ENCODE measurements at regions not wholly inside any gene's neighbourhood (a gene's known extent, or its start where the extent isn't known, plus 50 kb on each side); places are given as distances from the start of the nearest gene placed in this dataset.

DNA sequence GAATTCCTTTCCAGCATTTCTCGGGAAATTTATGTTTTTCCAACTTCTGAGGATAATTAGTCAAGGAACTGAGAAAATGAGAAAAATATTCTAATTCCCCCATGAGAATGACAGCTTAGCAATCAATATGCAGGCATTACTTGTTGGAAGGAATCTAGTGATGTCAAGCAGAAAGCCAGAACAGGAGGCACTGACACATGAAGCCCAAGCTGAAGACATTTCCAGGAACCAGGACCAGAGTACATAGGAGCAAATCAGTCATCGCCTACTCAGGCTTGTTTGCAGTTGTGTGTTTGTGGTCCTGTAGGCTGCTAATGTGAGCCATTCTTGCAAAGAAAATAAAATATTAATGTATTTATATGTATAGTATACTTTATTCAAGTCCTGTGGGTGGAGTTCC lies 89.7 kb downstream of the SALL1 start:
- TF ChIP-seq, protein P1, sequence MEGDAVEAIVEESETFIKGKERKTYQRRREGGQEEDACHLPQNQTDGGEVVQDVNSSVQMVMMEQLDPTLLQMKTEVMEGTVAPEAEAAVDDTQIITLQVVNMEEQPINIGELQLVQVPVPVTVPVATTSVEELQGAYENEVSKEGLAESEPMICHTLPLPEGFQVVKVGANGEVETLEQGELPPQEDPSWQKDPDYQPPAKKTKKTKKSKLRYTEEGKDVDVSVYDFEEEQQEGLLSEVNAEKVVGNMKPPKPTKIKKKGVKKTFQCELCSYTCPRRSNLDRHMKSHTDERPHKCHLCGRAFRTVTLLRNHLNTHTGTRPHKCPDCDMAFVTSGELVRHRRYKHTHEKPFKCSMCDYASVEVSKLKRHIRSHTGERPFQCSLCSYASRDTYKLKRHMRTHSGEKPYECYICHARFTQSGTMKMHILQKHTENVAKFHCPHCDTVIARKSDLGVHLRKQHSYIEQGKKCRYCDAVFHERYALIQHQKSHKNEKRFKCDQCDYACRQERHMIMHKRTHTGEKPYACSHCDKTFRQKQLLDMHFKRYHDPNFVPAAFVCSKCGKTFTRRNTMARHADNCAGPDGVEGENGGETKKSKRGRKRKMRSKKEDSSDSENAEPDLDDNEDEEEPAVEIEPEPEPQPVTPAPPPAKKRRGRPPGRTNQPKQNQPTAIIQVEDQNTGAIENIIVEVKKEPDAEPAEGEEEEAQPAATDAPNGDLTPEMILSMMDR (IDR thresholded peaks at IDR 0.05; ENCODE audit: extremely low read depth in 1 of 2, insufficient read depth in 1 of 2, low read depth in 1 of 2, low read length in 2 of 2): no peak
- TF ChIP-seq EZH2 (IDR thresholded peaks at IDR 0.05; ENCODE audit: borderline replicate concordance, low read depth, low read length, severe bottlenecking): no peak
- no peak for TF ChIP-seq POLR2A (IDR thresholded peaks at IDR 0.05; ENCODE audit: low read depth, low read length)
- TF ChIP-seq MYC (IDR thresholded peaks at IDR 0.05; ENCODE audit: low read depth, low read length): no peak

Data from endothelial cell of umbilical vein (primary cell).